NCI-H526 (cell line): ENCODE measurements at regions not wholly inside any gene's neighbourhood (a gene's known extent, or its start where the extent isn't known, plus 50 kb on each side); places are given as distances from the start of the nearest gene placed in this dataset.

Experiments
- DNase-seq, 2 experiments: peaks; one replicate each; lab custom pipeline; 2025; lab: John Stamatoyannopoulos, UW

DNA sequence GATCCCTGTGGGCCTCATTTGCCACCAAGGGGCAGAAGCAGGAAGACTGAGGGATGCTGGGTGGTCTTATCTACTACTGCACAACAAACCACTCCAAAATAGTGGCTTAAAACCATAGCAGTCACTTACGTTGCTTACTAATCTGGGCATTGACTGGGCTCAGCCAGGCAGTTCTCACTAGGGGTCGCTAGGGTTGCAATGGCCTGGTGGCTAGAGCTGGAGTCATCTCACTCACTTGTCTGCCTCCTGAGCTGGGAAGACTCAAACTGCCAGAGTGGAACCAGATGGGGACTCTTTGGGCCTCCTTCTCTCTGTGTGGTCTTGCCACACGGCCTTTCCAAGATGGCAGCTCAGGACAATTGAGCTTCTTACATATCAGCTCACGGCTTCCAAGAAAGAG lies 216.3 kb upstream of the BCOR start:
- DNase-seq: no peak

DNA sequence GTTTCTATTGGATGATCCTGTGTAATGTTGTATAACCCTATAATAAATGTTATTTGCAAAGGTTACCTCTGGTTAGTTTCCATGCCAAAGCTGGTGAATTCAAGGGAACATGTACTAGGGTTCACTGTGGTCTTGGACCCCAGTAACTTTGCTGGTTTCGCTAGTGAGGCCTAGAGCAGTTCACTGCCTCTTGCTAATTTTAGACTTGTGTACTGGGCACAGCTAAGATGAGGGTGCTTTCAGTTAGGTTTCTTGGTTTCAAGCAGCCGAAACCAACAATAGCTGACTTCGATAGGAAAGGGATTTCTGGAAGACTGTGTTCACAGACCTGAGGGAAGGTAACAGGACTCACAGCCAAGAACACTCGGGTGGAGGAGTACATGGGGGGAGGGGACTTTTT lies 215.5 kb upstream of the BCOR start:
- no peak for DNase-seq

DNA sequence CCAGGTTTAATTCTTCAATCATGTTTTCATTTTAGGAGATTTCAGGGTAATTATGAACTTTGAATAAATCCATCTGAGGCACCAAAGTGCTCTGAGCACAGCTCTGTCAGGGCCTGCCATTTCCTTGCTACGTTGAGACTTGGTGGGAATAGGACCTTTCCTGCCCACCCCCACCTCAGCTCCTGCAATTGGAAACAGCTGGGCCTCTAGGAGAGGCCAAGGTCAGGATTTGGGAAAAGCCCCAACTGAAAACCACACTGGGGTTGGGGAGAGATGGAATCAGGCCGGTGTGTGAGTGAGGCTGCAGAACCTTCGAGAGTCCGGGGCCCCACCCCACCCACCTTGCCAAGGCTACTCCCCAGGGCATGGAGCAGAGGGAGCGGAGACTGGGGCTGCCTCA lies 212.7 kb upstream of the BCOR start:
- DNase-seq: no peak

DNA sequence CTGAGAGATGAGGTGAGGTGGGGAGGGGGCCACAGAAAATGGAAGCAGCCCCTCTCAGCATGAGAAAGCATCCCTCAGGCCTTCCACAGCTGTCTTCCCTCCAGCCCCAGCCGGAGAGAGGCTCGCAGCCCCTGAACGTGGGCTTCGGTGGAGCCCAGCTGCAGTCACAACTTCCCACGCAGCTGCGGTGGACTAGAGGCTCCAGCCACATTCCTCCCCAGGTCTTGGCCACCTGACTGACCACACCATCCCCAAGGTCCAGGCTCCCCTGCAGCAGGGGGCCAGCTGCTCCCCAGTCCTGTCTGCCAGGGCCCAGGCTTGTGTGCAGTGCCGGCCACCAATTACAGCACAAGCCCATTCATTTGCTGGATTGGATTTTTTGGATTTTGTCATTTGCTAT lies 212.3 kb upstream of the BCOR start:
- no peak for DNase-seq

DNA sequence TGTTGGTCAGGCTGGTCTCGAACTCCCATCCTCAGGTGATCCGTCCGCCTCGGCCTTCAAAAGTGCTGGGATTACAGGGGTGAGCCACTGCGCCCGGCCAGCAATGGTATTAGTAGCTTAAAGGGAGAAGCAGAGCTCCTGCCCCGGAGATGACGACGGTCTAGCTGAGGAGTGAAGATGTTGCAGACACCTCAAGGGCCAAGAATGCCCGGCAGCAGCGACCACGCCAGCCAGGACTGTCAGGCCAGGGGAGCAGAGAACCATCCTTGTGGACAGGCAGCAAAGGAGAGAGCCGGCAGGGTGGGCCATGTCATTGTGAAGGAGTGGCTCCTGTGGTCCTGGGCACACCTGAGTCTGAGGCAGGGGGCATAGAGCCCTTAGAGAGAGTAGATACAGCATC lies 210.1 kb upstream of the BCOR start:
- no peak for DNase-seq

DNA sequence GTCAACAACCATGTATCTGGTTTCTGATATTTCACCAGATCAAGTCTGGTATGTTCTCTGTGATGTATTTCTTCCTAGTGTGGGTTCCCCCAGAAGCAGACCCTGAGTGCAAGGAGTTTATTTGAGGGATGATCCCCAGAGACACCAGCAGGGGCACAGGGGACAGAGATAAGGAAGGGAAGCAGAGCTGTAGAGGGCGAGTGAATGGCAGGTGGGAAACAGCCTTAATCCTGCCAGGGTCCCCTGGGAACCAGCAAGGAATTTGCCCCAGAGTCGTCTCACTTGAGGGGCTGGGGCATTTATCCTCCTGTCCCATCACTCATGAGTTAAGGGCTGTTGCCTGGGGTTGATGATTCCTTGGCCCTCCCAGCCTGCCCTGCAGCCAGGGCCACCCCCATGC lies 206.4 kb upstream of the BCOR start:
- DNase-seq: no peak

DNA sequence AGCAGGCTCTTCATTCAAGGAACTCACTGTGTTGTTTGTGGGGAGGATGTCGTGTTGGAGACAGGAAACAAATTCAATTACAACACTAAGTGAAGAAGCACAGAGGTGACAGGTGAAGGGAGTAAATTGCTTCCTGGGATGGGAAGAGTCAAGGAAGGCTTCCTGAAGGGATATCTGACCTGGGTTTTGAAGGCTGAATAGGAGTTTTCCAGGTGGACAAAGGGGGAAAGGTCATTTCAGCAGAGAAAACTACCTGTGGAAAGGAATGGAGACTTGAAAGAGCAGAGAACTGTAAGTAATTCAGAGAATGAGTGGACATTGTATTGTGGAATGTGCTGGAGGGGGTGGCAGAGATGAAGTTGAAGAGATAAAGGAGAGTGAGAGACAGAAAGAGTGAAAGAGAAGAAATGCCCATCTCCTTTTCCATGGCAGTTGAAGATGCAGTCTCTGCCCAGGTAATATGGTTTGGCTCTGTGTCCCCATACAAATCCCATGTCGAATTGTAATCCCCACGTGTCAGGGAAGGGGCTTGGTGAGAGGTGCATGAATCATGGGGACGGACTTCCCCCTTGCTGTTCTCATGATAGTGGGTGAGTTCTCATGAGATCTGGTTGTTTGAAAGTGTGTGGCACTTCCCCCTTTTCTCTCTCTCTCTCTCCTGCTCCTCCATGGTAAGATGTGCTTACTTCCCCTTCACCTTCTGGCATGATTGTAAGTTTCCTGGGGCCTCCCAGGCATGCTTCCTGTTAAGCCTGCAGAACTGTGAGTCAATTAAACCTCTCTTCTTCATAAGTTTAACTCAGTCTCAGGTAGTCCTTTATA lies 205.7 kb upstream of the BCOR start:
- no peak for DNase-seq

DNA sequence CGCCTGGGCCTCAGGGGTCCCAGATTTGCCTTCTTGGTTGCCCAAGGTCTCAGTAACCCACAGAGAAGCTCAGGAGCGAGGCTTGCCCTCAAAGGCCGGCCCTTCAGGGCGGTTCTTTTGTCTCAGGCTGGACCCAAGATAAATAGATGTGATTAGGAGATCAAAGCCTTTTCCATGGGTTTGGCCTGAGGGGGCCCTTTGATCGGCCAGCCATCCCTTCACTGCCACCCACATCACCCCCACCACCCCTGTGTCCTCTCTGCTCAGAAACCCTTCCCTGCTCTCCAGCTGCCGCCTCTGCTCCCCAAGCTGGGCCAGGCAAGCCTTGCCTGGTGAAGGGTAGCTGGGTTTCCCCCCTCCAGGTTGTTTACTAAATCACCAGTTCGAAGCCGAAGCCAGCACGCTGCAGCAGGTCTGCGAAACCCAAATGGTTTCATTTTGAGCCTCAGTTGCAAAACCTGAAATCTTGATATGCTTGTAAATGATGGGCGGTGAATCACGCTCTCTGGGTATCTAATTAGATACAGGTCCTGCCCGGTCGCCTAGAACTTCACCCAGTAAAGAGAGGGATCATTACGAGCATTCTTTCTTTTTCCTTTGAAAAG lies 202.6 kb upstream of the BCOR start:
- DNase-seq: no peak

DNA sequence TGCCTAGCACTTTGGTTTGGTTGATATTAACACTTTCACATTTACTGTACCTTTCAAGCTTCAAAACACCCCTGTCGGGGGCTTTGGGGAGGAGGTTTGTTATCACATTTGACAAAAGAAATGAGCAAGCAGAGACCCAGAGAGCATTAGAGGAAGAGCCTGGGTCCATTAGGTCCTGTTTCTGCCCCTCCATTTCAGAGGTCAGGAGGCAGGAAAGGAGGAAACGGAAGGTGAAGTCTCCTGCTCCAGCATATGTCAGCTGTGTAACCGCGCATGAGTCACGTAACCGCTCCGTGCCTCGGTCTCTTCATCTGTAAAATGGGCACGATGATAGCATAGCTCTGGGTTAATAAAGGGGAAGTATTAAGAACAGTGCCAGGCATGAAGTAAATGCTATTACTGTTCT lies 201.9 kb upstream of the BCOR start:
- DNase-seq: no peak

DNA sequence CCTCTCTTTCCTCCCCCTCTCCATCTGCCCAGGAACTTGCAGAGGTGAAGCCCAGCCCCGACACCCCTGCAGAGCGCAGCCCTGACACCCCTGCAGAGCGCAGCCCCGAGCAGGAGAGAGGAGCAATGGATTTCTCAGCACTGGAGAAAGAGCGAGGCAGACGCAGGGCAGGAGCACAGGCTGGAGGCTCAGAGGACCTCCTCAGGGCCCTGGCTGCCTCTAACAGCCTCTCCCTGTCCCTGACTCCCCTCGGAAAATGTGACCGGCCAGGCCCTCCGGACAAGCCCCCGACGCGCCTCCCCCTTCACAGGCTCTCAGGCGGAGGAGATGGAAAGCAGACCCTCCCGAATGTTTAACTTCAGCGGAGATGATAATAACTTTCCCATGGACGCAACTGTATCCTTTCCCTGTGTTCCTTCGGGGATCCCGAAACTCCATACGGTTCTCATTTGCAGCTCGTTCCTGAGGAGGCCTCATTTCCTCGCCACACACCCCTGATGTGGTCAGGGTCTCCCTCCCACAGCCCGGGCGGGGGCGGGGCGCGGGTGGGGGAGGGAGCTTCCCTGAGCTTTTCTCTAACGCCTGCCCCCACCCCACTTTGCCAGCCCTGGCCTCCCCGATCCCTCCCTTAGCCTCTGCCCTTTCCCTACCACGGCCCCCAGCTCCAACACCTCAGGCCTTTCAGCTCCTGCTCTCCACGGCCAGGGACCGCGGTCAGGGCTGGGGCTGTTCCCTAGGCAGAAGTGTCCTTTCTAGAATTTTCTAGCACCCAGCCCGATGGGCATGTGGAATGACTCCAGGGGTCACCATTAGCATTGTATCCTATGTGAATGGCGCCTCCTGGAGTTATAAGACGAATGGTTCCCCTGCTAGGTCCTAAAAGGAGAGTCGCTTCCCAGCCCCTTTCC lies 201.1 kb upstream of the BCOR start:
- peak in 1 of 2 experiments; percentile 33 for DNase-seq

DNA sequence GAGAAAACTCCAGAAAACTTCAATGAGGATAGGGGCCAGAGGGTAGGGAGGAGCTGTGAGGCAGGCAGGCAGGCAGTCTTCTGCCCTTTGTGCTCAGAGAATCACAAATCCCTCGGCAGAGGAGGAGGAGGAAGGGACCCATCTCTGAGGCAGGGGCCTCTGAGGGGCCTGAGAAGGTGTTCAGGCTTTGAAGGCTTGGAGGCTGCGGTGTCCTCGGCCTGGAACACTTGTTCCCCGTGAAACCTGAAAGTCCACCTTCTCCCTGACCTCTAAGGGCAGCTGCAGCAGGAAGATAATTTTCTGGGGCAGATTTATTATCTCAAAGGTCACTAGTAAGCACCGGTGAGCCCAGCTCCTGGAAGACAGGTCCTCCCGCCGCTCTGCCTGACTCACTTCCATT lies 200.3 kb upstream of the BCOR start:
- no peak for DNase-seq

DNA sequence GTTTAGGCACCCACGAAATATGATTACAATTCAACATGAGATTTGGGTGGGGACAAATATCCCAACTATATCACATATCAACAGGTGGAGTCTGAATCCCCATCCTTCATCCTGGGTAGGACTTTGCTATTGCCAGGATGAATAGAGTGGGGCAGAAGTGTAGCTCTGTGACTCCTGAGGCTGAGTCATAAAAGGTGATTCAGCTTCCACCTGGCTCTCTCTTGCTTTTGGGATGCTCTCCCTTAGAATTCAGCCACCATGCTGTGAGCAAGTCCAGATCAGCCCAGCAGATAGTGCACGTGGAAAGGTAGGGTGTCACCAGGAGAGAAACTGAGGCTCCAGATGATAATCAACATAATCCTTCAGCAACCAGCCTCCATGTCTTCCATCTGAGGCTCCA lies 193.8 kb upstream of the BCOR start:
- no peak for DNase-seq

DNA sequence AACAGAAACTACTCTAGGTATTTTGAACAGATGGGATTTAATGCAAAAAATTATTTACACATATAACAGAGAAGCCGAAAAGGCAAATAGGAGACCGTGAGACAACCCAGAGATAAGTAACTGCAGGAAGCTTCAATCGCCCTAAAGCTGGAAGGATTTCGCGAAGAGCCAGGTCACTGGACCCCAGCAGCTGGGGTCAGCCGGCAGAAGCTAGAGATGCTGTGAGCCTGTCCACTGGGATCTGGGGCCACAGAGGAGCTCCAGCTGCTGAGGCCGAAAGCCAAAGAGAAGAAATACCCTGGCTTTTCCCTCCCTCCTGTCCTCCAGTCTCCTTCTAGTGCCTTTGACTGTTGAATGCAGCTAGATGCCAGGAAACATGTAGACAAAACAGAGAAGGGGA lies 192.8 kb upstream of the BCOR start:
- DNase-seq: peak in 1 of 2 experiments; percentile 41

DNA sequence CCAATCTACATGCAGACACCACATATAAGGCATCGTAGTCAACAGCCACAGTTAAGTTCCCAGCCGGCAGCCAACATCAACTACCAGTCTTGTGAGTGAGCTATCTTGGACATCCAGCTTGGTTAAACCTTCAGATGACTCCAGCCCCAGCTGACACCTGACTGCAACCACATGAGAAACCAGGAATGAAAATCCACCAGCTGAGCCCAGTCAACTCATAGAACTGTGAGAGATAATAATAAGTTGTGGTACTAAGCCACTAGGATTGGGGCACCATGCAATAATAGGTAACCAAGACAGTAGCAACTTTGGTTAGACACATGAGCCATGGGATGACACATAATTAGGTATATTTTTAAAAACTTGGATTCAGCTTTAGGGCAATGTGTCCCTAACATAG lies 188.1 kb upstream of the BCOR start:
- DNase-seq: no peak

DNA sequence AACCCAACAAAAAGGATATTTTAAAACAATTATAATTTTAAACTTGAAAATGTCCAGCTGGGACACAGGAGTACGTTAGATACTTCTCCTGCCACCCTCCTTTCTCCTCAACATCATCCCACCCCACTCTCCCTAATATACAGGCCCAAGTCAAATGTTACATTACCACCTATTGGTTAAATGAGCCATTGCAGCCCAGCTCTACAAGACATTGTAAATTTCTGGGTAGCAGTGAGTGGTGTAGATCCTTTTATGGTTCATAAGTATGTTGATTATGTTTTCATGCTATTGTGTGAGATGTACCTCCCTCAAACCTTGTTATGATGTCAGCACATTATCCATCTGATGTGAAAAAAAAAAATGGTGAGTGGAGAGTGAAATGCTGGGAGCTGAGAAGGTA lies 187.1 kb upstream of the BCOR start:
- DNase-seq: no peak

DNA sequence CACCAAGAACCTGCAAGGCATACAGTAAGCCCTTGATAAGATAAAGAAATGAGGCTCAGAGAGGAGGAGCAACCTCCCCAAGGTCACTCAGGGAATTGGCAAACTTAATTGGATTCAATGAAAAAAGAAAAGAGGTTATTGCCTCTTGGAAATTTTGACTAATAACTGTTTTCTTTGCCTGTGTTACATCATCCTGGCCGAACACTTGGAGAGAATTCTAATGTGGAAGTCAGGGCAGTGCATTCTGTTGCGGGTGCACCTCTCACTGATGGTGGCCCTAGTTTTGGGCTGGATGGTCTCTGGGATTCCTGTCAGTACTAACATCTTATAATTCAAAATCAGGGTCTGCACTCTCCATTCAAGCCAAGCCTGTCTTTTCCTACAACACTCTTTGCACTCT lies 186.2 kb upstream of the BCOR start:
- DNase-seq: no peak

DNA sequence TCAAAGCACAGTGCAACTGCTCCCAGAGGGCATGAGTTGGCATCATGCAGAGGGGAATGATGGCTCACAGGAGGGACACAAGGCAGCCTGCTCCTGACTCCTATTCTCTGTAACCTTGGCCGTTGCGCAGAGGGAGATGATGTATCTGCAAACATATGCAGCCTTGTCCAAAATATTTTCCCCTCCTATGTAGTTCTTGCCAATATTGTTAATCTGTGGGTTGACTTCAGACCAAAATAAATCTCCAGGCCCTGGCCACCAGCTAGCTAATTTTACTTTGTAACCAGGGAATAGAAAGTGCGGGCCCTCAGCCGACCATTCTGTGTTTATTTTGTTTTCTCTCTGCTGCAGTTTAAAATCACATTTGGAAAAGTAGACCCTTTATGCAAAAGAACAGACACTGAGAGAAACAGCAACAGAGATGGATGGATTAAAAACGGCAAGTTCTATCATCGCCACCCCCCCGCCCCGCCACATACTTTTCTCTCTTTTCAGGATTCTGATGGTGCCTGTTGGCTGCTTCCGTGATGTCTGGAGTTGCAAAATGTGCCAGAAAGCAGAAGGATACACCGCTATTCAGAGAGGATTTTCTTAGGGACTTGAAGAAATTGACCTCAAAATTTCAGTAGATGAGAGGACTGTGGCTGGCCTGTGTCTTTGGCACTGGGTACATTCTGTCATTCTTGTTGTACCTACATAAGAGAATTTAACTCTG lies 185.3 kb upstream of the BCOR start:
- DNase-seq: no peak

DNA sequence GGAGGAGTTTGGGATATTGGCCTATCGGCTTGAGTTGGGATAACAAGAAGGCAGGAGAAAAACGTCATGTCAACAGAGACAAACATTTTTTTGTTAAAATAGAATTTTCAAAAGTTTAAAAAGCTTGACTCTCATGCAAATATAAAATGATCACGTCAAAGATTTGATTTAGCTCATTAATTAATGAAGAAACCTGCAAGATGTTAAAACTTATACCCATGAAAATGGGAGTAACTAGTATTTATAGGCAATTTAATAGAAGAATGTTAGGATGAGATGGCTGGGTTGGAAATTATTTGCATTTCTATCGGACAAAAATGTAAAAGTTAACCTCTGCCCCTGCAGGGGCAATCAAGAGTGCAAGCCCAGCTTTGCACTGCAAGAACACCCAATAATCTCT lies 184.6 kb upstream of the BCOR start:
- no peak for DNase-seq

DNA sequence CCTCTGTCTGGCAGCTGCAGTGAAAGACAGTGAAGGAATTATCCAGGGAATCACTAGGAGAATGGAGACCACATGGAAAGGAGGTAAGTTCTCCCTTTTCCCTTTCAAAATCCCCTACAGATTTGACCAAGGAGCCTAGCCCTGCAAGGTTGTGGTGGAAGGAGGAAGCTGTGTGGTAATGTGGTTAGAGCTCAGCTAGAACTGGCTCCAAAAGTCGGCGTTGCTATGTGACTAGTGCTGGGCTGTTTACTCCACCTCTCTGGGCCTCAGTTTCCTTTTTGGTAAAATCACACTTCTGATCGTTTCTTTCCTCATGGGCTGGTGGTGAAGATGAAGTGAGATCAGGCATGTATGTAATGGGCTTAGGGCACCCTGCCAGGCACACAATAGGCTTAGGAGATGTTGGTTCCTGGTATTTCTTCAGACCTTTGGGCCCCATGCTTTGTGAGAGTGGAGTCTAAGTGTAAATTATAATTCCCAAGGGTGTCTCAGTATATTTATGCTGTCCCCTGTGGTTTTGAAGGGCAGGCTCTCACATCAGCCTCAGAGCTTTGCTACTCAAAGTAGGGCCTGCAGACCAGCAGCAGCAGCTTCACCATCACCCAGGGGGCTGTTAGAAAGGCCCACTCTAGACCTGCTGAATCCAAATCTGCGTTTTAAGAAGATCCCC lies 183.7 kb upstream of the BCOR start:
- DNase-seq: no peak

DNA sequence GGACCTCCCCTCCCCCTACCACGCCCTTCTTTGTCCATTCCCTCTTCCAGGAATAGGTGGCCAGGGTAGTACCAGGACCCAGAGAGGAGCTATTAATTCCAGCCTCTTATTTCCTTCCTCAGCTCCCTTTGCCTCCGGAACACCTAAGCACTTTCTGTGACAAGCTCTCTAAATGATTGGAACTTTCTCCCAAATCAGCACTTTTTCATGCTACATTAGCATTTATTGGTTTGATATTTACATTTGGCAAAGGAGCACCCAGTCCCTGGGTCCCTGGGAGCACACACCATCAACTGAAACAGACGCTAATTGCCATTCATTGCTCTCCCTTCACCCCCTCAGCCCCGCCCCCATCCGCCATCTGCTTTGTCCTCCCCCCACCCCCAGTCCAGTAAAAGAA lies 182.0 kb upstream of the BCOR start:
- DNase-seq: peak in 1 of 2 experiments; percentile 31

DNA sequence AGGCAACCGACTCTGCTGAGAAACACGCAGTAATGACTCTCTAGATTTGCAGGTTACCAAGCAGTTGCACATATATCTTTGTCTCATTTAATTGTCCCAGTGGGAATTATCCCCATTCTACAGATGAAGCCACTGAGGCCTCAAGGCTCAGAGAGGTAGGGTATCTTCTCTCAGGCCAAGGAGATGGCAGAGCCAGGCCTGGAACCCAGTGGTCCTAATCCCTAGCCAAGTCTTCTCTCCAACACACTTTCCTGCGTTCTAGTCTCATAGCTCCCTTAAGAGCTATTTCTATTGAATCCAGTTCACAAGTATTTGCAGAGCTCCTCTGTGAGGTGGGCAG lies 181.3 kb upstream of the BCOR start:
- no peak for DNase-seq
